Fibroblast of lung (primary cell): ENCODE measurements at regions not wholly inside any gene's neighbourhood (a gene's known extent, or its start where the extent isn't known, plus 50 kb on each side); places are given as distances from the start of the nearest gene placed in this dataset.

ENCODE experiments used
- DNase-seq, 2 donors: peaks; one replicate each; pipeline versions ENCODE4 v3.0.0 to v3.0.0-alpha.2; 2010; ENCODE audit warnings: low read depth in 2 of 2
- H2AFZ ChIP-seq: 2 replicates; pipeline ENCODE4 v1.5.1; 2012; ENCODE audit warnings: low read length, control low read depth, inconsistent platforms
- H3K27ac ChIP-seq: 2 replicates; pipeline ENCODE4 v1.5.1; 2011; ENCODE audit warnings: low read length, control low read depth; ENCODE audit not compliant: insufficient read depth
- H3K27me3 ChIP-seq: 2 replicates; pipeline ENCODE4 v1.5.1; 2011; ENCODE audit warnings: mild to moderate bottlenecking, low read length; ENCODE audit not compliant: control insufficient read depth, insufficient read depth
- H3K36me3 ChIP-seq: 2 replicates; pipeline ENCODE4 v1.5.1; 2011; ENCODE audit warnings: low read length; ENCODE audit not compliant: control insufficient read depth, insufficient read depth
- H3K4me1 ChIP-seq: 2 replicates; pipeline ENCODE4 v1.5.1; 2011; ENCODE audit warnings: low read length; ENCODE audit not compliant: control insufficient read depth, insufficient read depth; ENCODE audit errors: extremely low read depth
- H3K4me2 ChIP-seq: 2 replicates; pipeline ENCODE4 v1.5.1; 2011; ENCODE audit warnings: low read length, control low read depth; ENCODE audit not compliant: insufficient read depth; ENCODE audit errors: extremely low read depth
- H3K4me3 ChIP-seq, 4 experiments: fragments of 200-600 bp in 1 of 4; sonication (generic) in 1 of 4; replicated peaks in 1 of 4; 2 replicates each; pipeline ENCODE4 v1.5.1; 2011 to 2016; ENCODE audit warnings: low read length in 4 of 4, low read depth in 3 of 4, mild to moderate bottlenecking in 3 of 4, control low read depth in 2 of 4, inconsistent platforms in 1 of 4, mixed read lengths in 1 of 4; ENCODE audit not compliant: insufficient read depth in 1 of 4; ENCODE audit errors: control extremely low read depth in 1 of 4
- H3K79me2 ChIP-seq: 2 replicates; pipeline ENCODE4 v1.5.1; 2012; ENCODE audit warnings: mild to moderate bottlenecking, low read length, inconsistent platforms; ENCODE audit not compliant: control insufficient read depth, insufficient read depth
- H3K9ac ChIP-seq: 2 replicates; pipeline ENCODE4 v1.5.1; 2011; ENCODE audit warnings: mild to moderate bottlenecking, low read length, control low read depth; ENCODE audit not compliant: insufficient read depth
- H3K9me3 ChIP-seq: 2 replicates; pipeline ENCODE4 v1.5.1; 2012; ENCODE audit warnings: low read depth, low read length; ENCODE audit not compliant: control insufficient read depth, insufficient read depth
- H4K20me1 ChIP-seq: 2 replicates; pipeline ENCODE4 v1.5.1; 2011; ENCODE audit warnings: low read length; ENCODE audit not compliant: control insufficient read depth, insufficient read depth; ENCODE audit errors: extremely low read depth
- EZH2 ChIP-seq: IDR thresholded peaks from 2 replicates; pipeline ENCODE4 v1.5.1; 2012; ENCODE audit warnings: low read length, control low read depth, mild to moderate bottlenecking; ENCODE audit errors: missing control alignments
- TF ChIP-seq, protein P1 (sequence below), 2 donors: IDR thresholded peaks in 1 of 2; conservative IDR thresholded peaks in 1 of 2; 1 replicate in 1 of 2; 2 replicates in 1 of 2; pipeline ENCODE4 v1.5.1; 2011 to 2012; ENCODE audit warnings: low read length in 2 of 2, control low read depth in 1 of 2, inconsistent platforms in 1 of 2, low read depth in 1 of 2, mild to moderate bottlenecking in 1 of 2

DNA sequence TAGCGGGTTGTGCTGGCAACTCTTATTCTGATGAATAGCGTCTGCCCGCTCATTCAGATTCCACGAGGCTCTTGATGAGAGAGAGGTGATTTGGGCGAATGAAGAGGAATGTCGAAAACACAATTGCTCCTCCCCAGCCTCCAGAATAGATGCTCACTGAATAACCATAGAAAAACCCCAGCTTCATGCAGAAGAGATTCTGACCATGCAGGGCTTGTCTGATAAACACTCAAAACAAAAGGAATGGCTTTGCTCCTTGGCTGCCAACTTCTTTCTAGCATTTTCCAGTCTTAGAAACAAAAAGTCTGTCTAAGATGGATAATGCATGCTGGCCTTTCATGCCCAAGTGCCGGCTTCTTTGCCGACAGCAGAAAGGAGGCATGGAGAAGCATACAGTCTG, 569.5 kb downstream of the MN1 start:
- Histone ChIP-seq H3K9me3 (no peaks in the 10 kb centered on the region), H3K27ac (no peak overlapping the region), H3K4me3 (no peak overlapping the region), H3K9ac (no peak overlapping the region), H2AFZ (no peak overlapping the region), H3K4me1 (no peaks in the 10 kb centered on the region), H3K4me2 (no peak overlapping the region), H3K79me2 (no peaks in the 10 kb centered on the region), H4K20me1 (no peaks in the 10 kb centered on the region), H3K27me3 (peaks cover 7% of the 10 kb centered on the region), H3K36me3 (no peaks in the 10 kb centered on the region)
- peak in 1 of 2 donors; percentile 42 for DNase-seq
- no peak for TF ChIP-seq EZH2
- TF ChIP-seq, protein P1, sequence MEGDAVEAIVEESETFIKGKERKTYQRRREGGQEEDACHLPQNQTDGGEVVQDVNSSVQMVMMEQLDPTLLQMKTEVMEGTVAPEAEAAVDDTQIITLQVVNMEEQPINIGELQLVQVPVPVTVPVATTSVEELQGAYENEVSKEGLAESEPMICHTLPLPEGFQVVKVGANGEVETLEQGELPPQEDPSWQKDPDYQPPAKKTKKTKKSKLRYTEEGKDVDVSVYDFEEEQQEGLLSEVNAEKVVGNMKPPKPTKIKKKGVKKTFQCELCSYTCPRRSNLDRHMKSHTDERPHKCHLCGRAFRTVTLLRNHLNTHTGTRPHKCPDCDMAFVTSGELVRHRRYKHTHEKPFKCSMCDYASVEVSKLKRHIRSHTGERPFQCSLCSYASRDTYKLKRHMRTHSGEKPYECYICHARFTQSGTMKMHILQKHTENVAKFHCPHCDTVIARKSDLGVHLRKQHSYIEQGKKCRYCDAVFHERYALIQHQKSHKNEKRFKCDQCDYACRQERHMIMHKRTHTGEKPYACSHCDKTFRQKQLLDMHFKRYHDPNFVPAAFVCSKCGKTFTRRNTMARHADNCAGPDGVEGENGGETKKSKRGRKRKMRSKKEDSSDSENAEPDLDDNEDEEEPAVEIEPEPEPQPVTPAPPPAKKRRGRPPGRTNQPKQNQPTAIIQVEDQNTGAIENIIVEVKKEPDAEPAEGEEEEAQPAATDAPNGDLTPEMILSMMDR (conservative IDR thresholded peaks at IDR 0.05 in 1 of 2, IDR thresholded peaks at IDR 0.05 in 1 of 2; ENCODE audit: low read depth in 1 of 2, low read length in 2 of 2), result no peak

DNA sequence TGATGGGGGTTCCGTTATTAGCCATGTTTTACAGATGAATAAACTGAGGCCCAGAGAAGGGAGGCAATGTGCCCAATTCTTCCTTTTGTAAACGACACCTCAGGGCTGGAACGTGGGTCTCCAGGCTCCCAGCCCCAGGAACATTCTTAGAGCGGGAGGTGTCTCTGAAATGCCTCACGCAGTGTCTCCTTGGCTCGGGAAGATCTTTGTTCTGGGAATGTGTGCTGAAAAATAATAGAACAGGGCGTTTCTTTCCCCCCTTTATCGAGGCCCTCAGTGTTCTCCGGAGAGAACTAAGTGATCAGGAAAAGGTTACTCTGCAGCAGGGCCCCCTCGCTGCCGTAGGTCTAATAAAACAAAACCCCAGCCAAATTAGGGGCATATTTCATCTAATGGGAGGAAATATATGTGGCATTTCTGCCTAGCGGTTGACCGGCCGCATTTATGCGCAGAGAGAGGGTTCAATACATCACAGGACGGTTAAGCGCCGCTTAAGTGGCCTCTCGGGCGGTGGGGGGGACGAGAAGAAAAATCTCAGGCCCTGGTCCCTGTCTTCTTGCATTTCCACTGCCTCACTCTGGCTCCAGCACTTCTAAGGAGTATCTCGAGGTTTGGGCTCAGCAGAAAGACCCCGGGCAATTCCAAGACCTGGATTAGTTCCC, 564.3 kb downstream of the MN1 start:
- Histone ChIP-seq H3K36me3 (no peaks in the 10 kb centered on the region), H3K9ac (no peak overlapping the region), H2AFZ (no peak overlapping the region), H3K9me3 (no peaks in the 10 kb centered on the region), H3K79me2 (no peaks in the 10 kb centered on the region), H3K27ac (no peak overlapping the region), H3K4me3 (no peak overlapping the region), H4K20me1 (no peaks in the 10 kb centered on the region), H3K4me1 (peaks cover 3% of the 10 kb centered on the region), H3K27me3 (peaks cover 5% of the 10 kb centered on the region), H3K4me2 (no peak overlapping the region)
- no peak for TF ChIP-seq EZH2
- TF ChIP-seq, protein P1 (conservative IDR thresholded peaks at IDR 0.05 in 1 of 2, IDR thresholded peaks at IDR 0.05 in 1 of 2; ENCODE audit: low read depth in 1 of 2, low read length in 2 of 2), result no peak
- DNase-seq, result no peak

DNA sequence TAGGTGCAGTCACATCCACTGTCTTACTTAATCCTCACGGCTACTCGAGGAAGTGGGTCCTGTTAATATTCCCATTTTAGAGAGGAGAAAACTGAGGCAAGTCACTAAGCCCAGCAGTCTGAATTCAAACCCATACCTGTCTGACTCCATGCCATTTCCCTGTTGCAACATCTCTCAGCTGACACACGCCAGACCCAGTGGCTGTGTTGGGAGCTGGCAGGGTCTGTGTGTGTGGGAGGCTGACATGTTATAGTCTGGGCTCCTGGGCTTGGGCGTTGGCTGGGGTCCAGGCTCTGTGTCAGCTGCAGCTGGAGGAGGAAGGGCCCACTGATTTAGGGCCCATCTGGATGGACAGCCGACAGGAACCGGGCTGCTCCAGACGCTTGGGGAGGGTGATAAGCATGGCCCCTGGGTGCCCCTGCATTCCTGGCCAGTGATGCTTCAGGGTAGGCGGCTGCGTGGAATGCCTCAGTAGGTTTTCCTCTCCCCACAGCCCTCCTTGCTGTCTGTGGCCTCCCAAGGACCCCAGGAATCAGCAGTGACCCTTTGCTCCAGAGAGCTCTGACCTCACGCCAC, 562.5 kb downstream of the MN1 start:
- TF ChIP-seq EZH2, result no peak
- TF ChIP-seq, protein P1 (conservative IDR thresholded peaks at IDR 0.05 in 1 of 2, IDR thresholded peaks at IDR 0.05 in 1 of 2; ENCODE audit: low read depth in 1 of 2, low read length in 2 of 2), result no peak
- H2AFZ ChIP-seq, result no peak overlapping the region
- no peak overlapping the region for H3K9ac ChIP-seq
- H3K79me2 ChIP-seq, result no peaks in the 10 kb centered on the region
- H3K4me2 ChIP-seq, result no peak overlapping the region
- H3K4me1 ChIP-seq, result peaks cover 3% of the 10 kb centered on the region
- H3K4me3 ChIP-seq, result no peak overlapping the region
- H3K27me3 ChIP-seq, result peaks cover 2% of the 10 kb centered on the region
- DNase-seq, result peak; percentile 69 to 100
- H3K36me3 ChIP-seq, result no peaks in the 10 kb centered on the region
- no peaks in the 10 kb centered on the region for H3K9me3 ChIP-seq
- peak overlapping the region; percentile 15 for H3K27ac ChIP-seq
- no peaks in the 10 kb centered on the region for H4K20me1 ChIP-seq
